DOHH2 (cell line): ENCODE measurements at regions not wholly inside any gene's neighbourhood (a gene's known extent, or its start where the extent isn't known, plus 50 kb on each side); places are given as distances from the start of the nearest gene placed in this dataset.

ENCODE experiments used
- H3F3A ChIP-seq: fragments of 200-600 bp; sonication (generic), shearing (Covaris generic); 2 replicates; pipeline ENCODE4 v1.6.0; 2016; ENCODE audit warnings: antibody characterized with exemption, mild to moderate bottlenecking; ENCODE audit not compliant: control insufficient read depth, insufficient read depth
- H3K27ac ChIP-seq: fragments of 200-600 bp; sonication (generic); 2 replicates; pipeline ENCODE4 v1.5.1; 2014; ENCODE audit warnings: low read depth, mild to moderate bottlenecking, low read length, moderate library complexity
- H3K27me3 ChIP-seq: fragments of 200-600 bp; sonication (generic); 2 replicates; pipeline ENCODE4 v1.6.1; 2014; ENCODE audit warnings: mild to moderate bottlenecking, low read length, mixed read lengths; ENCODE audit not compliant: control insufficient read depth
- H3K36me3 ChIP-seq: fragments of 200-600 bp; sonication (generic); 2 replicates; pipeline ENCODE4 v1.6.1; 2014; ENCODE audit warnings: mild to moderate bottlenecking, low read length, moderate library complexity, mixed read lengths; ENCODE audit not compliant: control insufficient read depth
- H3K4me1 ChIP-seq: fragments of 200-600 bp; sonication (generic); 2 replicates; pipeline ENCODE4 v1.6.1; 2014; ENCODE audit warnings: mild to moderate bottlenecking, low read length, mixed read lengths; ENCODE audit not compliant: control insufficient read depth
- H3K4me2 ChIP-seq: fragments of 200-600 bp; sonication (generic); 2 replicates; pipeline ENCODE4 v1.6.0; 2014; ENCODE audit warnings: mild to moderate bottlenecking, low read length, moderate library complexity
- H3K4me3 ChIP-seq: fragments of 200-600 bp; sonication (generic); 2 replicates; pipeline ENCODE4 v1.5.1; 2014; ENCODE audit warnings: mild to moderate bottlenecking, low read length, mixed read lengths
- H3K79me2 ChIP-seq: fragments of 200-600 bp; sonication (generic); 2 replicates; pipeline ENCODE4 v1.6.1; 2014; ENCODE audit warnings: mild to moderate bottlenecking, low read length, mixed read lengths; ENCODE audit not compliant: control insufficient read depth
- H3K9me2 ChIP-seq: fragments of 200-600 bp; sonication (generic); replicated peaks from 2 replicates; pipeline ENCODE4 v1.6.1; 2014; ENCODE audit warnings: mild to moderate bottlenecking, low read length, mixed read lengths; ENCODE audit not compliant: control insufficient read depth
- H3K9me3 ChIP-seq: fragments of 200-600 bp; sonication (generic); 2 replicates; pipeline ENCODE4 v1.6.1; 2014; ENCODE audit warnings: antibody characterized with exemption, low read length, mixed read lengths; ENCODE audit not compliant: control insufficient read depth, insufficient read depth
- H4K20me1 ChIP-seq: fragments of 200-600 bp; sonication (generic); 2 replicates; pipeline ENCODE4 v1.6.0; 2014; ENCODE audit warnings: low read depth, mild to moderate bottlenecking, antibody characterized with exemption, low read length, moderate library complexity; ENCODE audit not compliant: control insufficient read depth, insufficient read depth
- CTCF ChIP-seq: fragments of 200-600 bp; sonication (generic); IDR thresholded peaks from one replicate; pipeline ENCODE4 v1.5.1; 2014; ENCODE audit warnings: antibody characterized with exemption, mild to moderate bottlenecking, low read depth, low read length; ENCODE audit not compliant: poor library complexity, severe bottlenecking
- EZH2phosphoT487 ChIP-seq: fragments of 200-600 bp; sonication (generic); IDR thresholded peaks from 2 replicates; pipeline ENCODE4 v1.6.1; 2017; ENCODE audit warnings: borderline replicate concordance, mild to moderate bottlenecking, antibody characterized with exemption, low read length, moderate library complexity, mixed read lengths

- no peak overlapping the region for H3K4me2 ChIP-seq
- no peaks in the 10 kb centered on the region for H3K36me3 ChIP-seq
- no peaks in the 10 kb centered on the region for H3K9me3 ChIP-seq
- no peak overlapping the region for H3K4me3 ChIP-seq
- H3K79me2 ChIP-seq, result no peaks in the 10 kb centered on the region
- no peaks in the 10 kb centered on the region for H3K4me1 ChIP-seq
- H3K27ac ChIP-seq, result no peak overlapping the region
- no peaks in the 10 kb centered on the region; the same call in 1 of the 2 replicates for H3K27me3 ChIP-seq
- H3F3A ChIP-seq, result no peaks in the 10 kb centered on the region
- H4K20me1 ChIP-seq, result no peaks in the 10 kb centered on the region
- no peaks in the 10 kb centered on the region for H3K9me2 ChIP-seq
- no peak for TF ChIP-seq EZH2phosphoT487
- no peak for TF ChIP-seq CTCF
These were observed 148.8 kb upstream of the DCN start for GRCh38 chr12:91331371-91331770.

- Histone ChIP-seq H3K4me2 (no peak overlapping the region), H3K9me2 (no peaks in the 10 kb centered on the region), H3K27ac (no peak overlapping the region), H3K4me3 (no peak overlapping the region), H3K79me2 (no peaks in the 10 kb centered on the region), H3K27me3 (no peaks in the 10 kb centered on the region), H3K9me3 (no peaks in the 10 kb centered on the region), H3K36me3 (no peaks in the 10 kb centered on the region), H3K4me1 (no peaks in the 10 kb centered on the region), H4K20me1 (no peaks in the 10 kb centered on the region), H3F3A (no peaks in the 10 kb centered on the region)
- no peak for TF ChIP-seq EZH2phosphoT487
- TF ChIP-seq CTCF, result no peak
These were observed 145.8 kb upstream of the DCN start for GRCh38 chr12:91328451-91328850.

GRCh38 chr12:91327889-91328288, 145.3 kb upstream of the DCN start:
- H3K36me3 ChIP-seq, result no peaks in the 10 kb centered on the region
- H3K4me3 ChIP-seq, result no peak overlapping the region
- H4K20me1 ChIP-seq, result no peaks in the 10 kb centered on the region
- no peaks in the 10 kb centered on the region for H3K4me1 ChIP-seq
- H3K9me2 ChIP-seq, result no peaks in the 10 kb centered on the region
- H3K27me3 ChIP-seq, result no peaks in the 10 kb centered on the region
- no peaks in the 10 kb centered on the region for H3K9me3 ChIP-seq
- no peaks in the 10 kb centered on the region for H3K79me2 ChIP-seq
- H3K4me2 ChIP-seq, result no peak overlapping the region
- H3K27ac ChIP-seq, result no peak overlapping the region
- H3F3A ChIP-seq, result no peaks in the 10 kb centered on the region
- TF ChIP-seq EZH2phosphoT487 (no peak), CTCF (no peak)

- H3K4me3 ChIP-seq, result no peak overlapping the region
- H3K27me3 ChIP-seq, result no peaks in the 10 kb centered on the region
- no peaks in the 10 kb centered on the region for H3F3A ChIP-seq
- H3K27ac ChIP-seq, result no peak overlapping the region
- no peak overlapping the region for H3K4me2 ChIP-seq
- no peaks in the 10 kb centered on the region for H4K20me1 ChIP-seq
- no peaks in the 10 kb centered on the region for H3K4me1 ChIP-seq
- H3K9me2 ChIP-seq, result no peaks in the 10 kb centered on the region
- H3K9me3 ChIP-seq, result no peaks in the 10 kb centered on the region
- H3K36me3 ChIP-seq, result no peaks in the 10 kb centered on the region
- H3K79me2 ChIP-seq, result no peaks in the 10 kb centered on the region
- TF ChIP-seq CTCF (no peak), EZH2phosphoT487 (no peak)
These were observed 144.5 kb upstream of the DCN start for GRCh38 chr12:91327131-91327530.
